ENCODE measurements at regions not wholly inside any gene's neighbourhood (a gene's known extent, or its start where the extent isn't known, plus 50 kb on each side); places are given as distances from the start of the nearest gene placed in this dataset.
"Not testable (repeated sequence)": the region's sequence is repeated elsewhere in the genome, so short reads cannot be mapped to it uniquely, and the experiment has no call there.

DNA sequence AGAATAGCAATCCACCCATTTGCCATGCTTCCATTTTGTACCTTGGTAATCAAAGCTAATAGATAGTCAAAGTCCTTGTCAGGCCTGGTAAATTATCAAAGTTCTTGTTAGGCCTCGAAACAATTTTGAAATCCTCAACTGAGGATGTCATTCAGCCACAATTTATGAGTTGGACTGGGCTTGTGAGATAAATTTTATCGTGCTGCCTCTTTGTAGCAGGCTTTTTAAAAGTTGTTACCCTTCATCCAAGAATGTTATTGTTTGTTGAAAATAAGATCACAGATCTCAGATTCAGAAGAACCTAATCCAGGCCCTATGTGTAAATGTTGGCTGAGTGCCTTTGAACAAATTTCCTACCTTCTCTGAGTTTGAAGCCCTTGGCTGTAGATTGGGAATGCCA lies 143.3 kb upstream of the PROK2 start:
- DNase-seq (ENCODE audit: low read depth), result no peak

GRCh38 chr3:71927505-71928066 lies 142.6 kb upstream of the PROK2 start:
- no peak for DNase-seq (ENCODE audit: low read depth)

- no peak for DNase-seq (ENCODE audit: low read depth)
Observed at GRCh38 chr3:71926616-71927015, 141.7 kb upstream of the PROK2 start.

DNA sequence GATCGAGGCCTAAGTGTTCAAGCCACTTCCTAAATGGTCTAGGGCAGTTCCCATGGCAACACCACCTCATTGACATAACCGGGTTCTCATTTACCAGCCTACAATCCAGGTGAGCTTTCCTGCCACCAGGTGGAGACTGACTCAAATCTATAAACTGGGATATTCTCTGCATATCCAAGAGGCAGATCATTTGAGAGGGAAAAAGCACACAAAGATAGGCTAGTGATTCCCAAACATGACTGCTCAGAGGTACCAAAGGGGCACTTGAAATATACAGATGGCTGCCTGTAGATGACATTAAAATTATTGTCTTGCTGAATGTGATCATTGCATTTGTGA lies 141.3 kb upstream of the PROK2 start:
- no peak for DNase-seq (ENCODE audit: low read depth)

DNA sequence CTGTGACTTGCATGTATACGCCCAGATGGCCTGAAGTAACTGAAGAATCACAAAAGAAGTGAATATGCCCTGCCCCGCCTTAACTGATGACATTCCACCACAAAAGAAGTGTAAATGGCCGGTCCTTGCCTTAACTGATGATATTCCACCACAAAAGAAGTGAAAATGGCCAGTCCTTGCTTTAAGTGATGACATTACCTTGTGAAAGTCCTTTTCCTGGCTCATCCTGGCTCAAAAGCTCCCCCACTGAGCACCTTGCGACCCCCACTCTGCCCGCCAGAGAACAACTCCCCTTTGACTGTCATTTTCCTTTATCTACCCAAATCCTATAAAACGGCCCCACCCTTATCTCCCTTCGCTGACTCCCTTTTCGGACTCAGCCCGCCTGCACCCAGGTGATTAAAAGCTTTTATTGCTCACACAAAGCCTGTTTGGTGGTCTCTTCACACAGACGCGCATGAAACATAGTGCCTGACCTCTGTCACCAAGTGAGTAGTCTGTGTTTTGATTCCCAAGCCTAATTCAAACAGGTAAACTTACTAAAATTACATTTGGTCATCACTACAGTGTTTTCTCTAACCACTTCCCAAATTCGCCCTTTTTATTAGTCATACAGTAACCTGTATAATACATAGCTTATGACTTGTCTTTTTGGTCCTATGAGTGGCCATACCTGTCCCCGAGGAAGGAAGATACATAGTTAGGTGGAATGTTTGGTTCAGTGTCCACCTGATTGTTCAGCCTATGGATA lies 140.7 kb upstream of the PROK2 start:
- DNase-seq (ENCODE audit: low read depth), result not testable (repeated sequence)

GRCh38 chr3:71924721-71925120 lies 139.8 kb upstream of the PROK2 start:
- DNase-seq (ENCODE audit: low read depth), result no peak

GRCh38 chr3:71921036-71921435 lies 136.1 kb upstream of the PROK2 start:
- no peak for DNase-seq (ENCODE audit: low read depth)

- DNase-seq (ENCODE audit: low read depth), result no peak
Observed at GRCh38 chr3:71919572-71919971, 134.6 kb upstream of the PROK2 start.

DNA sequence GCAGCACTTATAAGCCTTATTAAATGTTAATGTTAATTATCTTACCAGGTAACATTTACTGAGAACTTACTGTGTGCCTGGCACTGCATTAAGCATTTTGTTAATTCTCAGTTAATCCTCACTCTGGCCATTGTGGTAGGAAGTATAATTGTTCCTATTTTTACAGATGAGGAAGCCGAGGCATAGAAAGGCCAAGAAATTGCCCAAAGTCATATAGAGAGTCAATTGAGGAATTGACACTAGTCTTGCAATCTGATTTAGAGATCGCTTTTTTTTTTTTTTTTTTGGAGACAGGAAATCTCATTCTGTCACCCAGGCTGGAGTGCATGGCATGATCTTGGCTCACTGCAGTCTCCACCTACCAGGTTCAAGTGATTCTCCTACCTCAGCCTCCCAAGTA lies 132.6 kb upstream of the PROK2 start:
- no peak for DNase-seq (ENCODE audit: low read depth)

GRCh38 chr3:71916747-71917369 lies 131.9 kb upstream of the PROK2 start:
- no peak for DNase-seq (ENCODE audit: low read depth)

DNA sequence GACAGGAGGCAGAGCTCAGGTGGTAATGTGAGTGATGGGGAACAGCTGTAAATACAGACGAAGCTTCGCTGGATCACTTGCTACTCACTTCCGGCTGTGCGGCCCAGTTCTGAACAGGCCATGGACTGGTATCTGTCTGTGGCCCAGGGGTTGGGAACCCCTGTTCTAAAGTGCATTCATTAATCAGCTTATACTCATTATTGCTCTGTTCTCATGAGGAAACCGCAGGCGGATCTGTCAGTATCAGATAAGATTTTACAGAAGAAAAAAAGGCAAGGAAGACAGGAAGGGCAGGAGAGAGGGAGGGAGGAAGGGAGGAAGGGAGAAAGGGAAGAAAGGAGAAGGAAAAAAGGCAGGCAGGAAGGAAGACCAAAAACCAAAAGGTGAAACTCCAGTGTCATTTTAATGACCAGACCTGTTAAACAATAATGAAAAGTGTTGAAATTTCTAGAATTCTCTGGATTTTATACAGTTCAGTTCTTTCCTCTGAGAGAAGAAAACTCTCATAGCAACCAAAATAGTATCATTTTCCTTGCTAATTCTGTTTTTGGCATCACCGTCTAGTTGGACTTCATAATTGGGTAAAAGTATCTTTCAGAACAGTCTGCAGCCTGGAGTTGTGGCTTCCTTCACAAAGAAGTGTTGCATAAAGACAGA lies 128.0 kb upstream of the PROK2 start:
- DNase-seq (ENCODE audit: low read depth), result no peak

GRCh38 chr3:71910108-71910507 lies 125.2 kb upstream of the PROK2 start:
- DNase-seq (ENCODE audit: low read depth), result no peak

- DNase-seq (ENCODE audit: low read depth), result no peak
Observed at GRCh38 chr3:71907996-71908395, 123.0 kb upstream of the PROK2 start.

DNA sequence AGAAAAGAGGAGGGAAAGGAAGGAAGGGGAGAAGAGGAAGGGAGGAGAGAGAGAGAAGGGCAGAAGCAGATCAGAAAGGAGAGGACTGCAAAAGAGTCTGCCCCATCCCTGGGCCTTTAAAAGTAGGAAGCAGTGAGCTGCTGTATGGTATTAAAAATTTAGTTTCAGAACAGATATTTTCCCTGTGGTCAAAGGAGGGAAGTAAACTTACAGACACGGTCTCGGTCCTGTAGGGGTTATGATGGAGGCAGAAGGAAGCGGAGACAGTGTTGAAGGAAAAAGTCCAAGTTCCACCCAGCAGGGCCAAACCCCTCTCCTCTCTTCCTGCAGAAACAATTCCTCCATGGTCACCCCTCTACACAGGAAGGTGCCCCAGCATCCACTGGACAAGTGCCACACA lies 122.0 kb upstream of the PROK2 start:
- no peak for DNase-seq (ENCODE audit: low read depth)

- DNase-seq (ENCODE audit: low read depth), result no peak
Observed at GRCh38 chr3:71905426-71905825, 120.5 kb upstream of the PROK2 start.

GRCh38 chr3:71903936-71904335 lies 119.0 kb upstream of the PROK2 start:
- DNase-seq (ENCODE audit: low read depth), result no peak

DNA sequence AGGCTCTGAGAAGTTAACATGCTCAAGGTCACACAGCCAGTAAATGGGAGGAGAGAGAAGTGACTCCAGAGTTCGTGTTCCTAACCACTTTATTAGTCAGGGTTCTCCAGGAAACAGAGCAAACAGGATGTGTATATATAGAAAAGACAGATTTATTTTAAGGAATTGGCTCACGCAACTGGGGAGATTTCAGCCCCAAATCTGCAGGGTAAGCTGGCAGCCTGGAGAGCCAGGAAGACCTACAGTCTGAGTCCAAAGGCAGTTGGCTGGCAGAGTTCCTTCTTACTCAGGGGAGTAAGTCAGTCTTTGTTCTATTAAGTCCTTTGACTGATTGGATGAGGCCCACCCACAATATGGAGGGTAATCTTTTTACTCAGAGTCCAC lies 118.2 kb upstream of the PROK2 start:
- DNase-seq (ENCODE audit: low read depth), result no peak

DNA sequence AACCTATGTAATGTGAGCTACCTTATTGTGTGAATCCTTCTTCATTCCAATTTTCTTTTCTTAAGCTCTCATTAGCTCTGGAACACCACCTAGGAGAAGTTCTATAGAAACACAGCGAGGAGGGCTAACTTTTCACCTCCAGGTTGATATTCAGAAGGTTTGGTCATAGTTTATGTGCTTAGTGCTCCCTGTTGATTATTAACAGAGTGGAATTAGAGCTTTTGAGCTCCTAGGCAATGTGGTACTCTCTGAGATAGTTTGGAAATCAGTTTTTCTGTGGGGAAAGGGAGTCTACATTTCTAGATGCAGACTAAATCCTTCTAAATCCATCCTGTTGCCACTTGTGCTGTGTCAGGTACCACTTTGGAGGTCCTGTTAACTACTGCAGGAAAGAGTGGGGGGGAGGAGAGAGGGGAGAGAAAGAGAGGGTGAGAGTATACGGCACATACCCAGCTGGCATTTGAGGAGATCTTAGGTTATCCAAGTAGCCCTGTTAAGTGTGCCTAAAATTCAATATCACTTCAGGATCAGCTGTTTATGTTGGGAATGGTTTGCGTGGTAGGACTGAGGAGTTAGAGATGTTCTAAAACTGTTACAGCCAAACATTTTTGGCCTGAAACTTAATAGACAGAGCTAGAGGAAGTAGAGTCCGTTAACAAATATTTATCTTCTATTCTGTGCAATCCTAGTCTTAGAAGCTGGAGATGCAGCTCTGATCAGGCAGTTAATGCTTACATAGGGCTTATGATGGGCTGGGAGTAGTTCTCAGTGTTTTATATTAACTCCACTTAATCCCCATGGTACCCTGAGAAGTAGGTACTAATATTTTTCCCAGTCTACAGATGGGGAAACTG lies 117.5 kb upstream of the PROK2 start:
- DNase-seq (ENCODE audit: low read depth), result no peak

DNA sequence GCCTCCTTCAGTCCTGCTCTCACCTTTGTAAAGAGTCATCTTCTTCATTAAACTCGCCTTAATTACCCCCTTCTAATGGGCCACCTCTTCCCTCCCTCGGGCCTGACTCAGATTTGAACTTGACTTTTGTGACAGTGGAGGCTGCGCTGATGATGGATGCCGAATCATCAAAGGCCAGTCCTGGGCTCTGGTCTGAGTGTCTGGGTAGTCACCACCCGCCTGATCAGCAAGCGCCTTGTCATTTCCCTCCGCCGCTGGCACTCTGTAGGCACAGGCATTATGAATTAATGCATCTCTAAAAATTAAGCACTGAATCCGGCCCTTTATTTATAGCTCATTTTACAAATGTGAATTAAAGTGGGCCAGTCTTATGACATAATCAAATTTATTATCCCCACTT lies 116.7 kb upstream of the PROK2 start:
- no peak for DNase-seq (ENCODE audit: low read depth)

GRCh38 chr3:71900057-71900456 lies 115.1 kb upstream of the PROK2 start:
- DNase-seq (ENCODE audit: low read depth), result no peak

DNA sequence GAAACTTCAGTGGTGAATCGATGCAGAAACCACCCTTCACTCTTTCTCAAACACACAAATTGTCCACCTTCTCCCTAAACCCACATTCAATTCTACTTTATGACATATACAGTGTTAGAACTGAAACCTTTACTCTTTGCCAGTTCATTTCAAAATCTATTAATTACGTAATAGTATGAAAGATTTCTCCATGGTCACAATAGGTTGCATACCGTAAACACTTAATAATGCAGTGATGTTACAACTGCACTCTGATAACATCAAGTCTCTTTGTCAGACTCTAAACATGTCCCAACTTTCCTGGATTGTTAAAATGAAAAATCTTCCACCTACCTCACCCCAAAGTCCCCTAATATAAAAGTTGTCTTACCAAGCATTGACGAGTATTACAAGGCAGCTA lies 111.8 kb upstream of the PROK2 start:
- DNase-seq (ENCODE audit: low read depth), result no peak

All from forelimb muscle (tissue), 1 donor.